GM12878 (cell line): ENCODE measurements at regions not wholly inside any gene's neighbourhood (a gene's known extent, or its start where the extent isn't known, plus 50 kb on each side); places are given as distances from the start of the nearest gene placed in this dataset.

Source experiments
- ATAC-seq: fragments of 200-7000 bp; cut with Tn5 transposase; 3 replicates; pipeline ENCODE4 v1.9.1; 2020; ENCODE audit warnings: mild to moderate bottlenecking, moderate library complexity
- BruUV-seq: library from RNA; stranded (reverse); fragments of 400-500 nt; replicated peaks from 2 replicates; lab custom pipeline; 2021; lab: Mats Ljungman, UMichigan
- CTCF ChIA-PET: fragments of 300-600 bp; sonication (Branson Sonifier 250); formaldehyde crosslinking; extraction: SDS; loops from one replicate; lab custom pipeline; 2021; ENCODE audit warnings: inconsistent platforms; lab: Yijun Ruan, JAX
- POLR2A ChIA-PET: fragments of 350-600 bp; formaldehyde crosslinking; extraction: SDS; loops from one replicate; lab custom pipeline; 2021; ENCODE audit warnings: inconsistent platforms; lab: Charles Lee
- RAD21 ChIA-PET: fragments of 300-600 bp; sonication (Branson Sonifier 250); formaldehyde crosslinking; loops from one replicate; lab custom pipeline; 2023; ENCODE audit warnings: antibody characterized with exemption; ENCODE audit not compliant: unreplicated experiment; lab: Charles Lee
- SMC1A ChIA-PET: fragments of 300-600 bp; sonication (Branson Sonifier 250); formaldehyde crosslinking; loops from one replicate; lab custom pipeline; 2023; ENCODE audit not compliant: unreplicated experiment, uncharacterized antibody; lab: Charles Lee
- DNase-seq: peaks from one replicate; pipeline ENCODE4 v3.0.0-alpha.2; 2011; ENCODE audit warnings: low read depth, low spot score
- FAIRE-seq: peaks from 3 replicates; lab custom pipeline; 2011; peaks lifted over from hg19 to GRCh38; lab: Jason Lieb, UNC
- H2AFZ ChIP-seq: 2 replicates; pipeline ENCODE4 v1.6.0; 2011; ENCODE audit warnings: low read depth, low read length, control low read depth; ENCODE audit not compliant: control insufficient read depth
- H3K27ac ChIP-seq: 2 replicates; pipeline ENCODE4 v1.5.1; 2011; ENCODE audit warnings: control low read depth; ENCODE audit not compliant: control insufficient read depth, insufficient read depth
- H3K27me3 ChIP-seq, 2 experiments: replicated peaks in 1 of 2; 2 replicates each; pipeline versions ENCODE4 v1.6.0 to v1.6.1; 2011; ENCODE audit warnings: low read length in 1 of 2; ENCODE audit not compliant: control insufficient read depth in 2 of 2, insufficient read depth in 2 of 2
- H3K36me3 ChIP-seq, 2 experiments: 2 replicates each; pipeline ENCODE4 v1.5.1; 2011; ENCODE audit warnings: low read length in 1 of 2; ENCODE audit not compliant: control insufficient read depth in 2 of 2, insufficient read depth in 2 of 2
- H3K4me1 ChIP-seq: 2 replicates; pipeline ENCODE4 v1.6.1; 2011; ENCODE audit warnings: mild to moderate bottlenecking, low read length, moderate library complexity, mixed read lengths; ENCODE audit not compliant: control insufficient read depth, insufficient read depth
- H3K4me2 ChIP-seq: 2 replicates; pipeline ENCODE4 v1.6.0; 2011; ENCODE audit warnings: control low read depth; ENCODE audit not compliant: control insufficient read depth, insufficient read depth
- H3K4me3 ChIP-seq: fragments of 200-600 bp; sonication (generic); 2 replicates; pipeline ENCODE4 v1.5.1; 2016
- H3K79me2 ChIP-seq: 2 replicates; pipeline ENCODE4 v1.6.0; 2011; ENCODE audit warnings: low read length; ENCODE audit not compliant: control insufficient read depth, insufficient read depth
- H3K9ac ChIP-seq: 2 replicates; pipeline ENCODE4 v1.8.0; 2011; ENCODE audit warnings: low read length, control low read depth, mixed read lengths; ENCODE audit not compliant: control insufficient read depth, insufficient read depth
- H3K9me3 ChIP-seq: replicated peaks from 3 replicates; pipeline ENCODE4 v1.5.1; 2011; ENCODE audit warnings: mild to moderate bottlenecking, low read length; ENCODE audit not compliant: control insufficient read depth, insufficient read depth
- H4K20me1 ChIP-seq: 2 replicates; pipeline ENCODE4 v1.6.0; 2011; ENCODE audit not compliant: control insufficient read depth, insufficient read depth
- ATF2 ChIP-seq: IDR thresholded peaks from 2 replicates; pipeline ENCODE4 v1.6.1; 2012; ENCODE audit warnings: low read length, inconsistent platforms
- CBX3 ChIP-seq: fragments of 200-600 bp; sonication (generic); IDR thresholded peaks from 2 replicates; pipeline ENCODE4 v1.6.1; 2016; ENCODE audit warnings: low read depth, borderline replicate concordance
- MTA2 ChIP-seq: fragments of 450-650 bp; IDR thresholded peaks from 2 replicates; pipeline ENCODE4 v1.6.1; 2016; ENCODE audit warnings: low read depth, mild to moderate bottlenecking, moderate library complexity
- NRF1 ChIP-seq: conservative IDR thresholded peaks from 2 replicates; pipeline ENCODE4 v1.6.1; 2011; ENCODE audit warnings: mild to moderate bottlenecking, low read depth, low read length, improper control_type of control experiment
- PRDM15 ChIP-seq: fragments of 450-650 bp; formaldehyde crosslinking; IDR thresholded peaks from 2 replicates; pipeline ENCODE4 v1.4.0; 2020; ENCODE audit warnings: mild to moderate bottlenecking, moderate library complexity
- SMC3 ChIP-seq: IDR thresholded peaks from 2 replicates; pipeline ENCODE4 v1.6.1; 2011; ENCODE audit warnings: low read length, improper control_type of control experiment, borderline replicate concordance
- YBX1 ChIP-seq: fragments of 450-650 bp; IDR thresholded peaks from 2 replicates; pipeline ENCODE4 v1.6.1; 2016; ENCODE audit warnings: antibody characterized with exemption
- ZNF24 ChIP-seq: fragments of 450-650 bp; IDR thresholded peaks from 2 replicates; pipeline ENCODE4 v1.6.1; 2017; ENCODE audit warnings: antibody characterized with exemption, mild to moderate bottlenecking
- WGBS: methylation state at CpG from one replicate; pipeline ENCODE4 v1.1.6; 2016; ENCODE audit warnings: low lambda C conversion rate; ENCODE audit not compliant: insufficient replicate concordance, insufficient coverage; ENCODE audit errors: missing lambda C conversion rate; 5-methylcytosine and 5-hydroxymethylcytosine counted together
- in situ Hi-C: fragments of 300-500 bp; cut with MboI; formaldehyde crosslinking; loops from 9 replicates; pipeline ENCODE4 v1.14.3; 2018; ENCODE audit warnings: mixed read lengths
- intact Hi-C: fragments of 100-400 bp; cut with micrococcal nuclease; formaldehyde crosslinking; loops from one replicate; pipeline ENCODE4 v1.14.2; 2022; ENCODE audit not compliant: unreplicated experiment

DNA sequence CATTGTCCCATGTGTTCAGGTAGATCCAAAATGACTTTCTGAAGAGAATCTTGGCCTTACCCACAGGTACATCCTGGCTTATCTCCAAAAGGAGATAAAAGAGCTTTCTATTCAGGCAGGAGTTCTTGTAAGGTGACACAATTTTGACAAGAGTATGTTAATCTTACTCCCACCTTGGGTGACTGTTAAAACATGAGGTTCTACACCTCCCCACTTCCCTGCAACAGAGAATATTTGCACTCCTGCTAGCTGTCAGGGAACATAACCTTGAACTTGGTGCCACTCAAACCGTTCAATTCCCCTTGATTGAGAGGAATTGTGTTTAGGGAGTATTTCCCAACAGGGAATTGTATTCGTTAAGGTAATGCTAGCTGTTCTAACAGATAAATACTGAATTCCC lies 372.5 kb upstream of the KLHL29 start:
- SMC1A ChIA-PET = interaction anchor here (1.2 kb wide), 1 partner anchor 19 kb away, joined by 3 read pairs; no protein-coding TSS in a partner anchor
- no peak for TF ChIP-seq ZNF24
- no peak for TF ChIP-seq ATF2
- TF ChIP-seq PRDM15 = no peak
- no peak for TF ChIP-seq SMC3
- no peak for TF ChIP-seq YBX1
- TF ChIP-seq NRF1 = no peak
- TF ChIP-seq CBX3 = no peak
- TF ChIP-seq MTA2 = no peak
- TF ChIP-seq, all 136 proteins: peak for 0
- no peaks in the 10 kb centered on the region for H3K79me2 ChIP-seq
- no peak overlapping the region for H3K4me3 ChIP-seq
- no peak overlapping the region for H2AFZ ChIP-seq
- intact Hi-C loops = no loop called here
- H3K4me2 ChIP-seq = no peak overlapping the region
- in situ Hi-C loops = no loop called here
- DNase-seq (no peak), FAIRE-seq (no peak), ATAC-seq (no peak)
- no peak overlapping the region for H3K9ac ChIP-seq
- RAD21 ChIA-PET = no interaction called here
- WGBS = 0% methylated on average over 2 of the region's 2 CpGs
- H3K36me3 ChIP-seq = no peaks in the 10 kb centered on the region
- no peaks in the 10 kb centered on the region for H3K9me3 ChIP-seq
- no peaks in the 10 kb centered on the region for H3K27me3 ChIP-seq
- no peaks in the 10 kb centered on the region for H4K20me1 ChIP-seq
- CTCF ChIA-PET = no interaction called here
- no peak overlapping the region for H3K27ac ChIP-seq
- POLR2A ChIA-PET = no interaction called here
- H3K4me1 ChIP-seq = no peaks in the 10 kb centered on the region
- BruUV-seq = no TSS peak
